Keratinocyte (primary cell): ENCODE measurements at regions not wholly inside any gene's neighbourhood (a gene's known extent, or its start where the extent isn't known, plus 50 kb on each side); places are given as distances from the start of the nearest gene placed in this dataset.

Experiments used
- DNase-seq: peaks from one replicate; pipeline ENCODE4 v3.0.0-alpha.2; 2011; ENCODE audit warnings: low read depth, missing footprints, low spot score
- FAIRE-seq: peaks from 2 replicates; lab custom pipeline; 2011; peaks lifted over from hg19 to GRCh38; lab: Jason Lieb, UNC
- H2AFZ ChIP-seq: 2 replicates; pipeline ENCODE4 v1.6.0; 2012; ENCODE audit warnings: low read length, control low read depth, inconsistent platforms; ENCODE audit not compliant: control insufficient read depth
- H3K27ac ChIP-seq: 2 replicates; pipeline ENCODE4 v1.5.1; 2011; ENCODE audit warnings: low read length; ENCODE audit not compliant: control insufficient read depth, insufficient read depth
- H3K27me3 ChIP-seq: 3 replicates; pipeline ENCODE4 v1.6.0; 2011; ENCODE audit warnings: low read length; ENCODE audit not compliant: control insufficient read depth, insufficient read depth; ENCODE audit errors: extremely low read depth
- H3K36me3 ChIP-seq, 2 experiments: 2 replicates in 1 of 2; 3 replicates in 1 of 2; pipeline ENCODE4 v1.5.1; 2011; ENCODE audit warnings: low read length in 2 of 2, mild to moderate bottlenecking in 1 of 2; ENCODE audit not compliant: control insufficient read depth in 2 of 2, insufficient read depth in 2 of 2; ENCODE audit errors: extremely low read depth in 1 of 2
- H3K4me1 ChIP-seq: 3 replicates; pipeline ENCODE4 v1.5.1; 2011; ENCODE audit warnings: low read length; ENCODE audit not compliant: control insufficient read depth, insufficient read depth; ENCODE audit errors: extremely low read depth
- H3K4me2 ChIP-seq: 3 replicates; pipeline ENCODE4 v1.6.0; 2011; ENCODE audit warnings: low read depth, low read length; ENCODE audit not compliant: control insufficient read depth, insufficient read depth; ENCODE audit errors: extremely low read depth
- H3K4me3 ChIP-seq, 3 experiments: fragments of 200-600 bp in 1 of 3; sonication (generic) in 1 of 3; 2 replicates in 2 of 3; 3 replicates in 1 of 3; pipeline ENCODE4 v1.5.1; 2011 to 2016; ENCODE audit warnings: low read length in 3 of 3, mild to moderate bottlenecking in 3 of 3, control low read depth in 2 of 3, inconsistent platforms in 1 of 3, low read depth in 1 of 3, mixed read lengths in 1 of 3, mixed run types in 1 of 3, moderate library complexity in 1 of 3; ENCODE audit not compliant: control insufficient read depth in 2 of 3, insufficient read depth in 2 of 3; ENCODE audit errors: extremely low read depth in 1 of 3
- H3K79me2 ChIP-seq: 2 replicates; pipeline ENCODE4 v1.6.0; 2012; ENCODE audit warnings: low read length; ENCODE audit not compliant: control insufficient read depth, insufficient read depth
- H3K9ac ChIP-seq: 3 replicates; pipeline ENCODE4 v1.6.0; 2011; ENCODE audit warnings: low read length; ENCODE audit not compliant: control insufficient read depth, insufficient read depth; ENCODE audit errors: extremely low read depth
- H3K9me1 ChIP-seq: 3 replicates; pipeline ENCODE4 v1.6.0; 2011; ENCODE audit warnings: low read length; ENCODE audit not compliant: control insufficient read depth, insufficient read depth; ENCODE audit errors: extremely low read depth
- H3K9me3 ChIP-seq: 2 replicates; pipeline ENCODE4 v1.5.1; 2012; ENCODE audit warnings: low read depth, low read length; ENCODE audit not compliant: control insufficient read depth
- H4K20me1 ChIP-seq: 3 replicates; pipeline ENCODE4 v1.6.0; 2011; ENCODE audit warnings: low read length; ENCODE audit not compliant: control insufficient read depth, insufficient read depth; ENCODE audit errors: extremely low read depth
- EZH2 ChIP-seq: IDR thresholded peaks from one replicate; pipeline ENCODE4 v1.6.1; 2012; ENCODE audit warnings: inconsistent platforms, mild to moderate bottlenecking, low read length, moderate library complexity
- dilution Hi-C: fragments of 300-500 bp; cut with MboI; formaldehyde crosslinking; loops from one replicate; pipeline ENCODE4 v1.7.0; 2020; ENCODE audit warnings: low sequenced_read_pairs; ENCODE audit not compliant: extremely low pct_ligation_motif_present
- TF ChIP-seq, protein P1 (sequence below), 3 experiments: IDR thresholded peaks in 1 of 3; conservative IDR thresholded peaks in 1 of 3; optimal IDR thresholded peaks in 1 of 3; 2 replicates in 2 of 3; 3 replicates in 1 of 3; pipeline versions ENCODE3 to v1.5.1; 2011; ENCODE audit warnings: low read length in 3 of 3, mild to moderate bottlenecking in 3 of 3, moderate library complexity in 2 of 3, control low read depth in 1 of 3, inconsistent platforms in 1 of 3; ENCODE audit not compliant: insufficient read depth in 2 of 3; ENCODE audit errors: extremely low read depth in 1 of 3

DNA sequence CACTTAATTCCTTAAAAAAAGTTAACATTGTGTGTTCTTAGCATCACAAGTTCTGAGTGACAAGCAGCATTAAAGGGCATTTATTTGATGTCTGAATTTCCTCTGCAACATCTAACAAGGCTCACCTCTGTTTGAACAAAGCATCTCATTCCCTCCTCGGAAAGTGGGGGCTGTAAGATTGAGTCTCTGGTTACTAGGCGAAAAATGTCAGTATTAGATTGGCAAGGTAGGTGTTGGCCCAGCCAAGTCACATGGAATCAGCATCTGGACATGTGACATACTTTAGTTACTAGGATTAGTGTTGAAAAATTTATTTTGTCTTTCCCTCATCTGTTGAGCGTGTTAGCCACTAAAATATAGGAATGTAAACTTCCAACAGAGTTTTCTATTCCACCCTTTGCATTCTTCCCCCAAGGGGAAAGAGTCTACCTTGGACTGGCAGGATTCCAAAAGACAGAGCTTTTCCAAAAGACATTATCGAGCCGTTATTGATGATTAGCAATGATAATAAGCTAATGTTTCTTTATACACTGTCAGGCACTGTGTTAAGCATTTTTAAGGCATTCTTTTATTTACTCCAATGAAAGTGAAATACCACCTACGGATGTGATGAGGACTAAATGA is 194.9 kb upstream of the BTG1 start:
- no peaks in the 10 kb centered on the region for H4K20me1 ChIP-seq
- no peaks in the 10 kb centered on the region for H3K79me2 ChIP-seq
- dilution Hi-C loops, result no loop called here
- no peaks in the 10 kb centered on the region for H3K36me3 ChIP-seq
- TF ChIP-seq, protein P1, sequence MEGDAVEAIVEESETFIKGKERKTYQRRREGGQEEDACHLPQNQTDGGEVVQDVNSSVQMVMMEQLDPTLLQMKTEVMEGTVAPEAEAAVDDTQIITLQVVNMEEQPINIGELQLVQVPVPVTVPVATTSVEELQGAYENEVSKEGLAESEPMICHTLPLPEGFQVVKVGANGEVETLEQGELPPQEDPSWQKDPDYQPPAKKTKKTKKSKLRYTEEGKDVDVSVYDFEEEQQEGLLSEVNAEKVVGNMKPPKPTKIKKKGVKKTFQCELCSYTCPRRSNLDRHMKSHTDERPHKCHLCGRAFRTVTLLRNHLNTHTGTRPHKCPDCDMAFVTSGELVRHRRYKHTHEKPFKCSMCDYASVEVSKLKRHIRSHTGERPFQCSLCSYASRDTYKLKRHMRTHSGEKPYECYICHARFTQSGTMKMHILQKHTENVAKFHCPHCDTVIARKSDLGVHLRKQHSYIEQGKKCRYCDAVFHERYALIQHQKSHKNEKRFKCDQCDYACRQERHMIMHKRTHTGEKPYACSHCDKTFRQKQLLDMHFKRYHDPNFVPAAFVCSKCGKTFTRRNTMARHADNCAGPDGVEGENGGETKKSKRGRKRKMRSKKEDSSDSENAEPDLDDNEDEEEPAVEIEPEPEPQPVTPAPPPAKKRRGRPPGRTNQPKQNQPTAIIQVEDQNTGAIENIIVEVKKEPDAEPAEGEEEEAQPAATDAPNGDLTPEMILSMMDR (optimal IDR thresholded peaks at IDR 0.05 in 1 of 3, IDR thresholded peaks at IDR 0.05 in 1 of 3, conservative IDR thresholded peaks at IDR 0.05 in 1 of 3; ENCODE audit: extremely low read depth in 1 of 3, insufficient read depth in 2 of 3, low read length in 3 of 3), result no peak
- TF ChIP-seq EZH2, result no peak
- peak overlapping the region; percentile 96 for H2AFZ ChIP-seq
- H3K9ac ChIP-seq, result peak overlapping the region; percentile 43
- DNase-seq (no peak), FAIRE-seq (peak; percentile 53)
- peak overlapping the region; percentile 94 for H3K27ac ChIP-seq
- peaks cover 8% of the 10 kb centered on the region for H3K4me1 ChIP-seq
- H3K9me3 ChIP-seq, result no peaks in the 10 kb centered on the region
- peak overlapping the region in 2 of 3 experiments; percentile 52 to 69 for H3K4me3 ChIP-seq
- H3K27me3 ChIP-seq, result no peaks in the 10 kb centered on the region
- H3K9me1 ChIP-seq, result no peaks in the 10 kb centered on the region
- H3K4me2 ChIP-seq, result peak overlapping the region; percentile 70

DNA sequence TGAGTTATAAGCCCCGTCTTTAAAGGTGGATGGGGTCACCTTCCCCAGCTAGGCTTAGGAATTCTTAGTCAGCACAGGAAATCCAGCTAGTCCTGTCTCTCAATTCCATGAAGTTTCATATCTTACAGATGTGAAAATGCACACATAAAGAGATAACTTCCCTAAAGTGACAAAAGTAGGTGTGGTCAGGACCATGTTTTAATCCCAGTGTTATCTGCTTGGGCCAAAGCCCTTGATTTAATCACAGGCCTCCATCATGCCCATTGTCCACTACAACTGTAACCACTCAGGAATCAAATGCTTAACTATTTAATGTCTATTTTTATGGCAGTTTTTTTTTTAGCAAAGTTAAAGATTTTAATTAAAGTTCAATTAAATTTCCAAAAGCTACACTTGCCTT is 194.4 kb upstream of the BTG1 start:
- dilution Hi-C loops, result no loop called here
- Histone ChIP-seq H3K79me2 (no peaks in the 10 kb centered on the region), H3K9me1 (no peaks in the 10 kb centered on the region), H3K9ac (no peak overlapping the region), H3K27me3 (no peaks in the 10 kb centered on the region), H4K20me1 (no peaks in the 10 kb centered on the region), H3K4me3 (no peak overlapping the region), H3K4me1 (peaks cover 8% of the 10 kb centered on the region), H3K36me3 (no peaks in the 10 kb centered on the region), H3K4me2 (no peak overlapping the region), H2AFZ (no peak overlapping the region), H3K9me3 (no peaks in the 10 kb centered on the region), H3K27ac (no peak overlapping the region)
- FAIRE-seq, result no peak
- no peak for DNase-seq
- TF ChIP-seq EZH2, result no peak
- TF ChIP-seq, protein P1 (optimal IDR thresholded peaks at IDR 0.05 in 1 of 3, IDR thresholded peaks at IDR 0.05 in 1 of 3, conservative IDR thresholded peaks at IDR 0.05 in 1 of 3; ENCODE audit: extremely low read depth in 1 of 3, insufficient read depth in 2 of 3, low read length in 3 of 3), result no peak
